ENCODE measurements at regions not wholly inside any gene's neighbourhood (a gene's known extent, or its start where the extent isn't known, plus 50 kb on each side); places are given as distances from the start of the nearest gene placed in this dataset.
"Not testable (repeated sequence)": the region's sequence is repeated elsewhere in the genome, so short reads cannot be mapped to it uniquely, and the experiment has no call there.

- TF ChIP-seq CTCF (IDR thresholded peaks at IDR 0.05 in 4 of 5, conservative IDR thresholded peaks at IDR 0.05 in 1 of 5); POLR2A (IDR thresholded peaks at IDR 0.05): not testable (repeated sequence)
Measured at GRCh38 chrX:146119074-146119473, 301.4 kb downstream of the SLITRK2 start.

All from gastrocnemius medialis (tissue), 4 donors.